ENCODE measurements at regions not wholly inside any gene's neighbourhood (a gene's known extent, or its start where the extent isn't known, plus 50 kb on each side); places are given as distances from the start of the nearest gene placed in this dataset.

- TF ChIP-seq JUNB (IDR thresholded peaks at IDR 0.05) (peak; percentile 87), FOSL2 (IDR thresholded peaks at IDR 0.05) (peak; percentile 92), FOSL2 (CRISPR knock-in tag; IDR thresholded peaks at IDR 0.05) (peak; percentile 91), EP300 (IDR thresholded peaks at IDR 0.05) (peak; percentile 42 to 69; a peak in 2 of 5 replicates), RAD21 (conservative IDR thresholded peaks at IDR 0.05 in 1 of 2, IDR thresholded peaks at IDR 0.05 in 1 of 2) (peak; percentile 45 to 51), MAX (IDR thresholded peaks at IDR 0.05) (peak; percentile 67), SMC3 (IDR thresholded peaks at IDR 0.05) (peak; percentile 44), JUN (IDR thresholded peaks at IDR 0.05) (peak; percentile 58 to 61; a peak in 2 of 5 replicates), GATA3 (IDR thresholded peaks at IDR 0.05; ENCODE audit: borderline replicate concordance) (peak; percentile 70; the same call in 1 of the 2 replicates), BCL3 (IDR thresholded peaks at IDR 0.05) (peak; percentile 34; the same call in 1 of the 3 replicates), MAFK (IDR thresholded peaks at IDR 0.05; ENCODE audit: partially characterized antibody) (no peak), CBX2 (IDR thresholded peaks at IDR 0.05; ENCODE audit: borderline replicate concordance, low read depth) (no peak), E2F6 (IDR thresholded peaks at IDR 0.05; ENCODE audit: borderline replicate concordance, low read depth) (no peak), CEBPB (IDR thresholded peaks at IDR 0.05) (0 out of 4 replicates have a peak, but pooled peaks of 1 of the 2 experiments have one; percentile 24)
- POLR2A ChIA-PET: interaction anchor here (0.5 to 1.2 kb wide), 3 partner anchors 14 to 338 kb away, joined by 3 to 4 read pairs (median 4); no protein-coding TSS in a partner anchor
- WGBS (ENCODE audit: missing lambda C conversion rate): 0% methylated on average over 2 of the region's 2 CpGs
- DNase-seq (ENCODE audit: low read depth in 1 of 2, low spot score in 1 of 2) (peak; percentile 70 to 86), ATAC-seq (peak; percentile 98 to 100), FAIRE-seq (no peak)
- Histone ChIP-seq H3K27ac (peak overlapping the region; percentile 84 to 89), H3K9me3 (no peaks in the 10 kb centered on the region), H3K4me1 (peaks cover 28% of the 10 kb centered on the region), H3K4me2 (peak overlapping the region; percentile 52), H3K4me3 (no peak overlapping the region)
- CTCF ChIA-PET: interaction anchor here (0.6 to 1.6 kb wide), 5 partner anchors 13 to 363 kb away, joined by 3 to 4 read pairs (median 3); no protein-coding TSS in a partner anchor
Measured at GRCh38 chr6:134537146-134537555, 219.2 kb upstream of the SGK1 start.

GRCh38 chr6:134535831-134536230 is 217.9 kb upstream of the SGK1 start:
- POLR2A ChIA-PET: no interaction called here
- H3K4me2 ChIP-seq: no peak overlapping the region
- WGBS (ENCODE audit: missing lambda C conversion rate): 77% methylated on average over 2 of the region's 2 CpGs
- TF ChIP-seq BHLHE40 (IDR thresholded peaks at IDR 0.05; ENCODE audit: low read depth, low read length) (no peak), HOXB13 (CRISPR knock-in tag; IDR thresholded peaks at IDR 0.05; ENCODE audit: low read depth) (no peak), PHF8 (IDR thresholded peaks at IDR 0.05; ENCODE audit: borderline replicate concordance, low read depth) (no peak), E2F6 (IDR thresholded peaks at IDR 0.05; ENCODE audit: borderline replicate concordance, low read depth) (no peak), CHD2 (IDR thresholded peaks at IDR 0.05; ENCODE audit: low read length, partially characterized antibody) (no peak), ESRRA (IDR thresholded peaks at IDR 0.05; ENCODE audit: borderline replicate concordance, low read length) (no peak), USF2 (IDR thresholded peaks at IDR 0.05) (no peak), EHF (CRISPR knock-in tag; IDR thresholded peaks at IDR 0.05) (no peak), RFX5 (IDR thresholded peaks at IDR 0.05) (no peak), HMGXB4 (CRISPR knock-in tag; IDR thresholded peaks at IDR 0.05; ENCODE audit: borderline replicate concordance) (no peak), REST (IDR thresholded peaks at IDR 0.05) (no peak), NFE2L2 (conservative IDR thresholded peaks at IDR 0.05; ENCODE audit: low read length) (no peak), BCL3 (IDR thresholded peaks at IDR 0.05) (no peak), RARB (CRISPR knock-in tag; IDR thresholded peaks at IDR 0.05) (no peak)

More at GRCh38 chr6:134535831-134536230, 217.9 kb upstream of the SGK1 start:
- DNase-seq (ENCODE audit: low read depth in 1 of 2, low spot score in 1 of 2) (no peak), FAIRE-seq (no peak), ATAC-seq (no peak)
- H3K27ac ChIP-seq: peak overlapping the region; percentile 84 to 89
- CTCF ChIA-PET: no interaction called here
- no peaks in the 10 kb centered on the region for H3K9me3 ChIP-seq
- no peak overlapping the region for H3K4me3 ChIP-seq
- peaks cover 41% of the 10 kb centered on the region for H3K4me1 ChIP-seq
